C4-2B (cell line): ENCODE measurements at regions not wholly inside any gene's neighbourhood (a gene's known extent, or its start where the extent isn't known, plus 50 kb on each side); places are given as distances from the start of the nearest gene placed in this dataset.

Experiments
- H3K27ac ChIP-seq: fragments of 450-650 bp; 2 replicates; pipeline ENCODE4 v1.5.1; 2017
- CTCF ChIP-seq: fragments of 450-650 bp; conservative IDR thresholded peaks from 2 replicates; pipeline ENCODE4 v1.5.1; 2017; ENCODE audit warnings: mild to moderate bottlenecking
- ZFX ChIP-seq: fragments of 450-650 bp; IDR thresholded peaks from 2 replicates; pipeline ENCODE4 v1.6.1; 2017

- no peak for TF ChIP-seq ZFX
- TF ChIP-seq CTCF, result no peak
- no peak overlapping the region for H3K27ac ChIP-seq
Observed at GRCh38 chr7:84297616-84298015, 103.0 kb upstream of the SEMA3A start.

- TF ChIP-seq ZFX (no peak), CTCF (no peak)
- no peak overlapping the region for H3K27ac ChIP-seq
Observed at GRCh38 chr7:84294847-84295455, 100.4 kb upstream of the SEMA3A start.

- no peak overlapping the region for H3K27ac ChIP-seq
- TF ChIP-seq ZFX, result no peak
- TF ChIP-seq CTCF, result no peak
Observed at GRCh38 chr7:84294391-84294790, 99.8 kb upstream of the SEMA3A start.

- H3K27ac ChIP-seq, result no peak overlapping the region
- TF ChIP-seq ZFX (no peak), CTCF (no peak)
Observed at GRCh38 chr7:84291756-84292155, 97.2 kb upstream of the SEMA3A start.

GRCh38 chr7:84283798-84284197 lies 89.2 kb upstream of the SEMA3A start:
- no peak overlapping the region for H3K27ac ChIP-seq
- TF ChIP-seq ZFX (no peak), CTCF (no peak)

GRCh38 chr7:84281518-84281917 lies 86.9 kb upstream of the SEMA3A start:
- H3K27ac ChIP-seq, result no peak overlapping the region
- no peak for TF ChIP-seq CTCF
- TF ChIP-seq ZFX, result no peak

GRCh38 chr7:84277628-84278224 lies 83.1 kb upstream of the SEMA3A start:
- TF ChIP-seq ZFX (no peak), CTCF (no peak)
- no peak overlapping the region for H3K27ac ChIP-seq
